Lung (tissue), 11 donors: ENCODE measurements at regions not wholly inside any gene's neighbourhood (a gene's known extent, or its start where the extent isn't known, plus 50 kb on each side); places are given as distances from the start of the nearest gene placed in this dataset.

ENCODE experiments used
- ATAC-seq: fragments of 200-7000 bp; cut with Tn5 transposase; one replicate; pipeline ENCODE4 v1.9.1; 2020; ENCODE audit warnings: moderate number of reproducible peaks; ENCODE audit not compliant: insufficient read depth, low FRiP score
- DNase-seq, 3 donors: peaks; one replicate each; pipeline ENCODE4 v3.0.0-alpha.2; 2013 to 2017
- H3K27ac ChIP-seq, 2 donors: one replicate each; pipeline ENCODE4 v1.5.1; 2013; ENCODE audit warnings: mild to moderate bottlenecking in 2 of 2, moderate library complexity in 2 of 2, control low read depth in 1 of 2, inconsistent platforms in 1 of 2, low read depth in 1 of 2, low read length in 1 of 2
- H3K27me3 ChIP-seq, 3 donors: one replicate each; pipeline ENCODE4 v1.5.1; 2013; ENCODE audit warnings: low read length in 2 of 3; ENCODE audit not compliant: control insufficient read depth in 3 of 3, insufficient read depth in 3 of 3
- H3K36me3 ChIP-seq, 4 donors: one replicate each; pipeline ENCODE4 v1.5.1; 2013; ENCODE audit warnings: low read length in 4 of 4, mild to moderate bottlenecking in 1 of 4, moderate library complexity in 1 of 4; ENCODE audit not compliant: control insufficient read depth in 4 of 4, insufficient read depth in 4 of 4
- H3K4me1 ChIP-seq, 5 donors: one replicate each; pipeline ENCODE4 v1.5.1; 2013; ENCODE audit warnings: low read length in 5 of 5, mild to moderate bottlenecking in 2 of 5, moderate library complexity in 1 of 5; ENCODE audit not compliant: control insufficient read depth in 5 of 5, insufficient read depth in 5 of 5
- H3K4me3 ChIP-seq: one replicate; pipeline ENCODE4 v1.5.1; 2013; ENCODE audit warnings: mild to moderate bottlenecking, control low read depth, moderate library complexity
- H3K9ac ChIP-seq, 2 donors: one replicate each; pipeline ENCODE4 v1.5.1; 2013; ENCODE audit warnings: low read length in 2 of 2, control low read depth in 1 of 2; ENCODE audit not compliant: insufficient read depth in 1 of 2
- H3K9me3 ChIP-seq, 4 donors: one replicate each; pipeline ENCODE4 v1.5.1; 2013; ENCODE audit warnings: low read length in 3 of 4, mild to moderate bottlenecking in 1 of 4, moderate library complexity in 1 of 4; ENCODE audit not compliant: control insufficient read depth in 4 of 4, insufficient read depth in 3 of 4
- WGBS, 2 donors: extraction: QIAGEN DNeasy Blood & Tissue Kit; methylation state at CpG; one replicate each; pipeline ENCODE4 v1.1.7; 2013; 5-methylcytosine and 5-hydroxymethylcytosine counted together
- TF ChIP-seq, protein P1 (sequence below): IDR thresholded peaks from 2 replicates; pipeline ENCODE4 v1.5.1; 2012; ENCODE audit warnings: mild to moderate bottlenecking; ENCODE audit errors: control extremely low read depth, extremely low read depth
- donor health status: control.
- donor health status: control.
- donor health status: Bipolar disorder and iron deficiency.
- donor health status: healthy.
- donor health status: DM: yes; HTN: yes; CAD: no.

GRCh38 chr13:83182845-83183244, 699.4 kb downstream of the SLITRK1 start:
- Histone ChIP-seq H3K36me3 (no peaks in the 10 kb centered on the region), H3K4me1 (no peaks in the 10 kb centered on the region), H3K4me3 (no peak overlapping the region), H3K9ac (no peak overlapping the region), H3K9me3 (peaks cover 0 to 7% (median 5%) of the 10 kb centered on the region in 4 donors), H3K27me3 (no peaks in the 10 kb centered on the region), H3K27ac (no peak overlapping the region)
- ATAC-seq: no peak
- WGBS, 2 donors: 84 to 87% methylated on average over 8 of the region's 8 CpGs
- DNase-seq: no peak
- TF ChIP-seq, protein P1, sequence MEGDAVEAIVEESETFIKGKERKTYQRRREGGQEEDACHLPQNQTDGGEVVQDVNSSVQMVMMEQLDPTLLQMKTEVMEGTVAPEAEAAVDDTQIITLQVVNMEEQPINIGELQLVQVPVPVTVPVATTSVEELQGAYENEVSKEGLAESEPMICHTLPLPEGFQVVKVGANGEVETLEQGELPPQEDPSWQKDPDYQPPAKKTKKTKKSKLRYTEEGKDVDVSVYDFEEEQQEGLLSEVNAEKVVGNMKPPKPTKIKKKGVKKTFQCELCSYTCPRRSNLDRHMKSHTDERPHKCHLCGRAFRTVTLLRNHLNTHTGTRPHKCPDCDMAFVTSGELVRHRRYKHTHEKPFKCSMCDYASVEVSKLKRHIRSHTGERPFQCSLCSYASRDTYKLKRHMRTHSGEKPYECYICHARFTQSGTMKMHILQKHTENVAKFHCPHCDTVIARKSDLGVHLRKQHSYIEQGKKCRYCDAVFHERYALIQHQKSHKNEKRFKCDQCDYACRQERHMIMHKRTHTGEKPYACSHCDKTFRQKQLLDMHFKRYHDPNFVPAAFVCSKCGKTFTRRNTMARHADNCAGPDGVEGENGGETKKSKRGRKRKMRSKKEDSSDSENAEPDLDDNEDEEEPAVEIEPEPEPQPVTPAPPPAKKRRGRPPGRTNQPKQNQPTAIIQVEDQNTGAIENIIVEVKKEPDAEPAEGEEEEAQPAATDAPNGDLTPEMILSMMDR: no peak

DNA sequence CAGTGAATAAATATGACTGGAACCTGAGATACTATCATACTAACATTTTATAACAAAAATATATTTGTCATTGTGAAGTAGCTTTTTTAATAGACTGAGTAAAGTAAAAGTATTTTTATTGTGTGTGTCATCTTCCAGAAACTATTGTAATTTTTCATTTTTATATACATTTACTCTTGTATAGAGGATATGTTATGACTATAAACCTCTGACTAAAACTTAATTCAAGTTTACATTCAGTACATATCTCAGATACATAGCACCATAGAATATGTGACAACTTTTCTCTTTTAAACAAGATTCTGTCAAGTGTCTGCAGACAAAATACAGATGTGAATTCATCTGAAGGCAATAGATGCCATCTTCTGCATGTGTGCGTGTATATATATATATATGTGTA, 704.3 kb downstream of the SLITRK1 start:
- H3K4me1 ChIP-seq: no peaks in the 10 kb centered on the region
- DNase-seq: no peak
- H3K27ac ChIP-seq: no peak overlapping the region
- no peak overlapping the region for H3K4me3 ChIP-seq
- no peaks in the 10 kb centered on the region for H3K36me3 ChIP-seq
- 0 to 9% methylated on average over 1 of the region's 1 CpG for WGBS, 2 donors
- no peak for ATAC-seq
- H3K27me3 ChIP-seq: no peaks in the 10 kb centered on the region
- TF ChIP-seq, protein P1: no peak
- H3K9me3 ChIP-seq: no peaks in the 10 kb centered on the region
- no peak overlapping the region for H3K9ac ChIP-seq

- no peak overlapping the region for H3K27ac ChIP-seq
- H3K36me3 ChIP-seq: no peaks in the 10 kb centered on the region
- no peaks in the 10 kb centered on the region for H3K4me1 ChIP-seq
- no peak overlapping the region for H3K9ac ChIP-seq
- 82 to 83% methylated on average over 1 of the region's 1 CpG for WGBS, 2 donors
- H3K27me3 ChIP-seq: no peaks in the 10 kb centered on the region
- peaks cover 0 to 1% (median 0%) of the 10 kb centered on the region in 4 donors for H3K9me3 ChIP-seq
- H3K4me3 ChIP-seq: no peak overlapping the region
- no peak for ATAC-seq
- no peak for DNase-seq
- TF ChIP-seq, protein P1: no peak
These were observed 713.7 kb downstream of the SLITRK1 start for GRCh38 chr13:83168590-83168989.

DNA sequence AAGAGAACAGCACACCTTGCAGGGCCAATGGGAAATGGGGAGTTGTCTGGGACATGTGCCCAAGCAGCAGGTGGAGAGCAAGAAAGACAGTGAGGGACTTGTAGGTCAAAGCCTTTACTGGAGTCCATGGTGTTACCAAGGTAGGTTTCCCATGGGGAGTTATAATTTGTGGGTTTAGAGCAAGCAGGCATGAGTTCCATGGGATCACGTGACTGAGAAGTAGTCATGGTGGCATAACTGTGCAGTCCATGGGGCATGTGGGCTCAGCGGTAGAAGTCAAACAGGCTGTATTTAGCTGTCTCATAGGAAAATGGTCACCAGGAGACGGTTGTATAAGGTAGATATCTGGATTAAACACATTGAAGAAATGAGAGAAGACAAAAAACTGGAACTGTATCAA, 715.1 kb downstream of the SLITRK1 start:
- Histone ChIP-seq H3K36me3 (no peaks in the 10 kb centered on the region), H3K27ac (no peak overlapping the region), H3K27me3 (no peaks in the 10 kb centered on the region), H3K9me3 (peaks cover 0 to 1% (median 0%) of the 10 kb centered on the region in 4 donors), H3K4me3 (no peak overlapping the region), H3K4me1 (no peaks in the 10 kb centered on the region), H3K9ac (no peak overlapping the region)
- WGBS, 2 donors: 82 to 94% methylated on average over 3 of the region's 3 CpGs
- DNase-seq (no peak), ATAC-seq (no peak)
- TF ChIP-seq, protein P1: no peak
